Activated CD8-positive, alpha-beta memory T cell treated with anti-CD3 and anti-CD28 coated beads, Interleukin-2, amount 10 ng/mL, durations not matched to agents 7 days and 5 days (primary cell): ENCODE measurements at regions not wholly inside any gene's neighbourhood (a gene's known extent, or its start where the extent isn't known, plus 50 kb on each side); places are given as distances from the start of the nearest gene placed in this dataset.
"Not testable (repeated sequence)": the region's sequence is repeated elsewhere in the genome, so short reads cannot be mapped to it uniquely, and the experiment has no call there.

Experiments used
- ATAC-seq: fragments of 150-1000 bp; cut with Tn5 transposase; one replicate; pipeline ENCODE4 v1.10.0; 2021; ENCODE audit warnings: moderate library complexity
- CTCF ChIA-PET: fragments of 350-600 bp; sonication (Branson Sonifier 250); formaldehyde crosslinking; loops from one replicate; lab custom pipeline; 2021; ENCODE audit warnings: antibody characterized with exemption; lab: Charles Lee
- DNase-seq: peaks from one replicate; pipeline ENCODE4 v3.0.0-alpha.2; 2020
- H3K27ac Mint-ChIP-seq: one replicate; pipeline ENCODE4 v1.8.0; 2021; ENCODE audit warnings: mild to moderate bottlenecking, mixed read lengths
- H3K27me3 Mint-ChIP-seq: one replicate; pipeline ENCODE4 v1.8.0; 2021; ENCODE audit warnings: mixed read lengths
- H3K36me3 Mint-ChIP-seq: one replicate; pipeline ENCODE4 v1.8.0; 2021; ENCODE audit warnings: mild to moderate bottlenecking, mixed read lengths
- H3K4me1 Mint-ChIP-seq: one replicate; pipeline ENCODE4 v1.8.0; 2021; ENCODE audit warnings: mixed read lengths
- H3K4me3 Mint-ChIP-seq: one replicate; pipeline ENCODE4 v1.8.0; 2021; ENCODE audit warnings: mild to moderate bottlenecking, moderate library complexity, mixed read lengths
- H3K9me3 Mint-ChIP-seq: one replicate; pipeline ENCODE4 v1.8.0; 2022; ENCODE audit warnings: low read depth, mixed read lengths

DNA sequence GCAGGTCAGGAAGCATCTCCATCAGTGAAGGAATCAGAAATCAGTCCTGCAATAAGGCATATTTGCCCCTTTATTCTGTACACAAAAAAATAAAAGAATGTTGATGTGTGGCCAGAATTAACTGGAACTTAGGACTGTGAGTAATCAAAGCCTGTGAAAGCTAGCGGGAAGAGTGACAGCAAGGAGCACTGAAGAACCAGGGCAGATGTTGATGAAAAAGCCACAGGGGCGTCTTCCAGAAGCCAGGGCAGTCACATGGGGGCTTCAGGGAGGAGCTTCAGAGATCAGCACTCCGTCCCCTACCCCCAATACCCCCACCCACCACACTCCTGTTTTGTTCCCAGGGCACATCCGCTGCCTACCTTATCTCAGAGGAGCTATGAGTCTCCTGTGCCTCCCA, 502.8 kb downstream of the AJAP1 start:
- no peak for ATAC-seq
- Mint-ChIP-seq H3K27me3 (no peaks in the 10 kb centered on the region), H3K27ac (no peak overlapping the region)

DNA sequence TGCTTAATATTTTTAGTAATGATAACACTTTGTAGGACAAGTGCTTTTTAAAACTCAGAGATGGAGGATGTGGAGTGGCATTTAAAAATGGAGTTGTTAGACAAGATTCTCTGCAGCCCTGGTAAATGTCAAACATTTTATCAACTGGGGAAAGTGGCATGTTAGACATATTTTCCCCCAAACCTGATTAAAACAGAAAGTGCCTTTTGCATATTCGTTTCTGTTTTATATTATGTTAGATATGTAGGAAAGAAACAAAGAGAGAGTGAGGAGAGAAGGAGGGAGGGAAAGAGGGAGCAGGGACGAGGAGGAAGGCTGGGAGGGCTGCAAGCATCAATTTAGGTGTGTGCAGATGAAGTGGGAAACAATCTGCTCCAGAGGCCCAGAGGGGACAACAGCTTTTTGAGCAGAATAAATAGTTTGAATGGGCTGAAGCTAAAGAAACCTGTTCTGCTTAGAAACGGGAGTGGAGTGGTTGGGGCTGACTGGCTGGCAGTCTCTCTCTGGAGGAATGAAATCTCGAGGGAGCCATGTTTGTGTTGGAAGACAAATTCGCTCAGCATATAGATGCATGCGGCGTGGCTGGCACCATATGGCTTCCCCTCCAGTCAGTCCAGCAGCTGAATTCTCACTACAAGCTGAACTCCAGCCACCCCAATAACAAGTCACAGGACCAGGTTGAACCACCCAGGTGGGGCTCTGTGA, 502.2 kb downstream of the AJAP1 start:
- no peak overlapping the region for H3K4me3 Mint-ChIP-seq
- no peaks in the 10 kb centered on the region for H3K27me3 Mint-ChIP-seq

More for the DNA sequence above, 502.8 kb downstream of the AJAP1 start:
- Mint-ChIP-seq H3K4me1 (no peaks in the 10 kb centered on the region), H3K9me3 (peaks cover 4% of the 10 kb centered on the region), H3K4me3 (no peak overlapping the region), H3K36me3 (no peaks in the 10 kb centered on the region)
- DNase-seq, result no peak
- CTCF ChIA-PET, result no interaction called here

GRCh38 chr1:5151511-5151910, 497.1 kb downstream of the AJAP1 start:
- Mint-ChIP-seq H3K9me3 (peaks cover 3% of the 10 kb centered on the region), H3K4me1 (no peaks in the 10 kb centered on the region), H3K27me3 (peaks cover 6% of the 10 kb centered on the region), H3K27ac (no peak overlapping the region), H3K4me3 (no peak overlapping the region), H3K36me3 (no peaks in the 10 kb centered on the region)
- DNase-seq, result no peak
- ATAC-seq, result no peak
- CTCF ChIA-PET, result no interaction called here

More for the DNA sequence above, 502.2 kb downstream of the AJAP1 start:
- ATAC-seq (no peak), DNase-seq (no peak)
- no peak overlapping the region for H3K27ac Mint-ChIP-seq
- peaks cover 6% of the 10 kb centered on the region for H3K9me3 Mint-ChIP-seq
- no peaks in the 10 kb centered on the region for H3K36me3 Mint-ChIP-seq
- H3K4me1 Mint-ChIP-seq, result no peaks in the 10 kb centered on the region
- CTCF ChIA-PET, result no interaction called here

- Mint-ChIP-seq H3K27ac (no peak overlapping the region), H3K9me3 (peaks cover 3% of the 10 kb centered on the region), H3K36me3 (no peaks in the 10 kb centered on the region), H3K4me3 (no peak overlapping the region), H3K27me3 (peaks cover 6% of the 10 kb centered on the region), H3K4me1 (no peaks in the 10 kb centered on the region)
- CTCF ChIA-PET, result no interaction called here
- ATAC-seq (no peak), DNase-seq (no peak)
These were observed 495.8 kb downstream of the AJAP1 start for GRCh38 chr1:5150191-5150590.

DNA sequence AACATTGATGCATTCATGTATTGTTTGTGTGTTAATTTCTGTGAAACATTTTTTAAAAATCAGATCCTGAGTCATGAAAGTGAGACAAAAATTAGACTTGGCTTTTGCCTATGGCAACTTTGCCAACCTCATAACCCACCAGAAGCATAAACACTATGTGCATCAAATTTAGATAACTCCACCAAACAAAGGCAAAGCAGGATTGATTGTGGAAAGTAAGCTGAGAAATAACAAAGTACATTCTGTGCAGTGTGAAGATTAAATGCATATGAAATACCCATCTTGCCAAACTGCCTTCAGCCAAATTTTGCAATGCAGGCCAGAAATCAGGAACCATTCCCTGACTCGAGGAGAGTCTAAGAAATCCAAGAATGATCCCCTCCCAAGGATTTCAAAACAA, 493.4 kb downstream of the AJAP1 start:
- H3K4me1 Mint-ChIP-seq, result no peaks in the 10 kb centered on the region
- peaks cover 9% of the 10 kb centered on the region for H3K27me3 Mint-ChIP-seq
- CTCF ChIA-PET, result no interaction called here
- ATAC-seq, result no peak
- no peak for DNase-seq
- no peak overlapping the region for H3K27ac Mint-ChIP-seq
- H3K4me3 Mint-ChIP-seq, result no peak overlapping the region
- peaks cover 3% of the 10 kb centered on the region for H3K9me3 Mint-ChIP-seq
- no peaks in the 10 kb centered on the region for H3K36me3 Mint-ChIP-seq

DNA sequence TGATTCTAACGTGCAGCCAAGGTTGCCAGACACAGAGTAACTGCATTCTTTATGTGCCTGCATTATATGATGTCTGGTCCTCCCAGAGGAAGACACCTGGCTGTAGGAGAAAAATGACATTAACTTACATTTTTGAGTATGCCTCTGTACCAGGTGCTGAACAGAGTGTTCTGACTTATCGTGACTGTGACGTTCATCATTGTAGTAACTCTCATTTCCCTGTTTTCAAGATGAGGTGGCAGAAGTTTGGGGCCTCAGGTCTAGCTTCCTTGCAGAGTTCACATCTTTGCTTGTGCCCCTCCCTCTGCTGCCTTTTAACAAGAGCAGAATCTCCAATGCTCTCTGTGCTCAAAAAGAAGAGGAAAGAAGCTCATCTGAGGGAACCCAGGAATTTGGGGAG, 488.0 kb downstream of the AJAP1 start:
- ATAC-seq (no peak), DNase-seq (no peak)
- no peaks in the 10 kb centered on the region for H3K9me3 Mint-ChIP-seq
- peaks cover 3% of the 10 kb centered on the region for H3K27me3 Mint-ChIP-seq
- H3K4me1 Mint-ChIP-seq, result no peaks in the 10 kb centered on the region
- no peak overlapping the region for H3K4me3 Mint-ChIP-seq
- no peaks in the 10 kb centered on the region for H3K36me3 Mint-ChIP-seq
- CTCF ChIA-PET, result no interaction called here
- no peak overlapping the region for H3K27ac Mint-ChIP-seq

DNA sequence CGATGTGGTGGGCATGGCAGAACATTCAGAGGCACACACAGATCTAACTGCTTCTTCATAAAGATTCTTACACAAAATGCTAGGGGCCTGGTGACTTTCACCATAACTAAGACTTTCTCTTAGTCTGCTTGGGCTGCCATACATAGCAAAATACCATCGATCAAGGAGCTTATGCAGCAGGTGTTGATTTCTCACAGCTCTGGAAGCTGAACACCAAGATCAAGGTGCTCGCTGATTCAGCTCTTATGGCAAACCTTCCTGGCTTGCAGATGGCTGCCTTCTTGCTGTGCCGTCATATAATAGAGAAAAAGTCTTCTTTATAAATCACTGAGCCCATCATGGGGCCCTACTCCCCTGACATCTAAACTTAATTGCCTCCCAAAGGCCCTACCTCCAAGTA, 487.3 kb downstream of the AJAP1 start:
- H3K27me3 Mint-ChIP-seq, result peaks cover 3% of the 10 kb centered on the region
- H3K4me1 Mint-ChIP-seq, result no peaks in the 10 kb centered on the region
- H3K36me3 Mint-ChIP-seq, result no peaks in the 10 kb centered on the region
- CTCF ChIA-PET, result no interaction called here
- H3K4me3 Mint-ChIP-seq, result no peak overlapping the region
- no peaks in the 10 kb centered on the region for H3K9me3 Mint-ChIP-seq
- DNase-seq, result no peak
- H3K27ac Mint-ChIP-seq, result no peak overlapping the region
- ATAC-seq, result no peak

GRCh38 chr1:5140962-5141361, 486.6 kb downstream of the AJAP1 start:
- no peak for DNase-seq
- peaks cover 3% of the 10 kb centered on the region for H3K27me3 Mint-ChIP-seq
- H3K4me3 Mint-ChIP-seq, result no peak overlapping the region
- CTCF ChIA-PET, result no interaction called here
- no peak for ATAC-seq
- H3K4me1 Mint-ChIP-seq, result no peaks in the 10 kb centered on the region
- H3K9me3 Mint-ChIP-seq, result no peaks in the 10 kb centered on the region
- no peaks in the 10 kb centered on the region for H3K36me3 Mint-ChIP-seq
- no peak overlapping the region for H3K27ac Mint-ChIP-seq

DNA sequence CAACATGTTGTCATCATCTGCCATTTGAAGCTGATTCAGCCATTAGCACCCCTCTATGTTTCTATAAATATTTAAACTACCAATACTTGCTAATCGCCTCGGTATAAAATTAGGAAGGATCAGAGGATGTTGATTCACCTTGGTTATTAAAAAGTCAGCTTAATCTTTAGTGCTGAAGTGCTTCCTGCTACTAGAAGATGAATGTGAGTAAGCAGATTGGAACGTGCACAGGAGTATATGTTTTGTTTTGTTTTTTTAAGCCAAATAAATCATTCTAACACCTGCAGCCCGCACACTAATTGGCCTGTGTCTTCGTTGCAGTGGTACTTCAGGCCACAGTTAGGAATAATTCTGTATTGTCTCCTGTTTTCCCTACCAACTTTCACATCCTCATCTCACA, 485.7 kb downstream of the AJAP1 start:
- ATAC-seq, result no peak
- Mint-ChIP-seq H3K27ac (no peak overlapping the region), H3K9me3 (no peaks in the 10 kb centered on the region), H3K27me3 (peaks cover 3% of the 10 kb centered on the region), H3K4me1 (no peaks in the 10 kb centered on the region), H3K4me3 (no peak overlapping the region), H3K36me3 (no peaks in the 10 kb centered on the region)
- no peak for DNase-seq
- CTCF ChIA-PET, result no interaction called here

DNA sequence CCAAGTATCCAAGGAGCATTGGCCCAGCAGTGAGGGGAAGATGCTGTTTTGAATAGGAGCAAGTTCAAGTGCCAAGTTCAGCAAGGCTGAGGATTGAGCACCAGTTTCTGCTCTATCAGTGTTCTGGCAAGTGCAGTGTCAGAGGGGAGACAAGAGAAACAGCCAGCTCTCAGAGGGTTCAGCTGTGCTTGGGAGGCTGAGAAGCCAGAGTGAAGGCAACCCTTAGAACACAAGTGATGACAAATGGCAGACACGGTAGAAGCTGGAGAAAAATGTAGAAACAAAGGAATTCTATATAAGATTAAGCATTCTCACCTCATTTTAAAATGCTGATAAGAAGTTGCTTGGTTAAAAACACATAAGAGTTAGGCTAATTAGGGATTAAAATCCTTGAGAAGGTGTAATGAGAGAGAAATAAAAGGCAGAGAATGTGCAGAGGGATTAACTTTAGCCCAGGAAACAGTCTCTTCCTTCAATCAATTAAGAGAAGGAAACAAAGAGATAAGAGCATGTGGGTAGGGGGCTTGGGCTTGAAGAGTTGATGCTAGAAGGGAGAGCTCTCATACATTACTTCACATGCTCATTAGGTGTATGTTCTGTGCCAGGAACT, 475.4 kb downstream of the AJAP1 start:
- no peak overlapping the region for H3K27ac Mint-ChIP-seq

DNA sequence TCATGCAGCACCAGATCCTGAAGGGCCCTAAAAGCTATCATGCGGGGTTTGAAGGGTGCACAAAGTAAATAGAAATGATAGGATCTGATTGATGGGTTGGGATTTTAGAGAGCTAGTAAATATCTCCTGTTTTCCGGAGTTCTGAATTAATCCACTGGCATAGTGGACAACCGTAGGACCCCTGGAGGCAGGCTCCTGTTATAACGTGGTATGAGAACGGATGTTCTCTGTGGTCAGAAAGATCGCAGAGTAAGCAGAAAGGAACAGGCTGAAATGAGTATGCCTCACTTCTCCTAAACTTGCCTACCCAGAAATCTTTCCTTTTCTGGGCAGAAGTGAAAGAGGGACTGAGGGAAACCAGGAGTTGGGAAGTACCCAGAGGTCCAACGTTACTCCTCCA, 470.8 kb downstream of the AJAP1 start:
- CTCF ChIA-PET, result no interaction called here
- ATAC-seq, result no peak
- no peaks in the 10 kb centered on the region for H3K27me3 Mint-ChIP-seq
- no peaks in the 10 kb centered on the region for H3K9me3 Mint-ChIP-seq
- H3K4me3 Mint-ChIP-seq, result no peak overlapping the region
- H3K27ac Mint-ChIP-seq, result no peak overlapping the region
- no peaks in the 10 kb centered on the region for H3K36me3 Mint-ChIP-seq
- DNase-seq, result no peak
- peaks cover 4% of the 10 kb centered on the region for H3K4me1 Mint-ChIP-seq

More for the DNA sequence above, 475.4 kb downstream of the AJAP1 start:
- no peak for ATAC-seq
- CTCF ChIA-PET, result no interaction called here
- no peaks in the 10 kb centered on the region for H3K36me3 Mint-ChIP-seq
- H3K4me3 Mint-ChIP-seq, result no peak overlapping the region
- no peak for DNase-seq
- no peaks in the 10 kb centered on the region for H3K9me3 Mint-ChIP-seq
- peaks cover 4% of the 10 kb centered on the region for H3K4me1 Mint-ChIP-seq
- no peaks in the 10 kb centered on the region for H3K27me3 Mint-ChIP-seq

GRCh38 chr1:5120559-5120958, 466.1 kb downstream of the AJAP1 start:
- CTCF ChIA-PET, result no interaction called here

DNA sequence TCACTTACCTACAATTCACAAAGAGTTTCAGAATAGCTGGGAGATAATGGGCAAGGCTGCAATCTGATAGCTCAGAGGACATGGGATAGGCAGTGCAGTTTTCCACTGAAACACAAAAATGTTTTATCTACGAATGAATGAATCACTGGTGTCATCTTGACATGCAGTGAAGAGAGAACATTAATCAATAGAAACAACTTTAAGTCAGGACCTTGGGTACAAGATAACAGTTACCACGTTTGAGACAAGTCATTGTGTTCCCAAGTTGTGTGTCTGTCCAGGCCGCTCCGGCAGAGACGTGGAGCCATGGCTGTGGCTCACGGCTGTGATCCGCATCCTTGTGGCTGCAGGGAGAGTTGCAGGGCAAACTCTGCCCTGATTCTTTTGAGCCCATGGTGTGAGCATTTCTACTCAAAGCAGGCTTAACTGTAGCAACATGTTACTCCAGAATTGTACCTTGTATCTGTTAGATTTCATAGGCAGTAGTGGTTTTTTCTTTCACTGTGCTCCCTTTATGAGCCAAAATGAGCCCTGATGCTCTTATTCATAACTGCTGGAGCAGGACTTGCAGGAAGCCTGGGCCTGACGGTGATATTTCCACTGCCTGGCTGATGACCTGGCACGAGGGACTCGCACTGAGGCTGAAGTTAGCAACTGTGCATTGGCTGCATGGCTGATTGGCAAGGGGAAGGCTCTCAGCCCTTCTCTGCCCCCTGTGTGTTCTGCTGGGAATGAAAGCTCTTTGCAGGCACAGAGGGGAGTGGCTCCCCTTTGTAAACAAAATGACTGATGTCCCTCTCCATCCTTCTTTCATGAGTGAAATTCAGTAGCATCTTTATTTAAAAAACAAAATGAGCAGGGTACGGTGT, 465.2 kb downstream of the AJAP1 start:
- Mint-ChIP-seq H3K36me3 (no peaks in the 10 kb centered on the region), H3K4me1 (no peaks in the 10 kb centered on the region), H3K9me3 (no peaks in the 10 kb centered on the region), H3K4me3 (no peak overlapping the region), H3K27me3 (no peaks in the 10 kb centered on the region), H3K27ac (no peak overlapping the region)
- ATAC-seq, result no peak
- no peak for DNase-seq
- CTCF ChIA-PET, result no interaction called here

More at GRCh38 chr1:5120559-5120958, 466.1 kb downstream of the AJAP1 start:
- no peaks in the 10 kb centered on the region for H3K27me3 Mint-ChIP-seq
- peaks cover 4% of the 10 kb centered on the region for H3K4me1 Mint-ChIP-seq
- no peak overlapping the region for H3K4me3 Mint-ChIP-seq
- DNase-seq (no peak), ATAC-seq (no peak)
- no peaks in the 10 kb centered on the region for H3K36me3 Mint-ChIP-seq
- no peaks in the 10 kb centered on the region for H3K9me3 Mint-ChIP-seq
- H3K27ac Mint-ChIP-seq, result no peak overlapping the region

DNA sequence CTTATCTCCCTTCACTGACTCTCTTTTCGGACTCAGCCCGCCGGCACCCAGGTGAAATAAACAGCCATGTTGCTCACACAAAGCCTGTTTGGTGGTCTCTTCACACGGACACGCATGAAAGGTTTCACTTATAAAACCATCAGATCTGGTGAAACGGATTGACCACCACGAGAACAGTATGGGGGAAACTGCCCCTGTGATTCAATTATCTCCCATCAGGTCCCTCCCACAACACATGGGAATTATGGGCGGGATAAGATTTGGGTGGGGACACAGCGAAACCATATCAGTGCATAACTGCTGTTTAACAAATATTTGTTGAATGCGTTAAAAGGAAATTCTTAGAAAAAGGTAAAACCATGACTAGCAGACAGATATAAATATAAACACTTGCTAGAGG, 464.4 kb downstream of the AJAP1 start:
- H3K27ac Mint-ChIP-seq, H3K4me3 Mint-ChIP-seq, DNase-seq, H3K9me3 Mint-ChIP-seq, ATAC-seq, CTCF ChIA-PET, H3K36me3 Mint-ChIP-seq, H3K27me3 Mint-ChIP-seq, H3K4me1 Mint-ChIP-seq: not testable (repeated sequence)
